SJCRH30 (cell line): ENCODE measurements at regions not wholly inside any gene's neighbourhood (a gene's known extent, or its start where the extent isn't known, plus 50 kb on each side); places are given as distances from the start of the nearest gene placed in this dataset.

Source experiments
- DNase-seq, 2 experiments: peaks; one replicate each; pipeline ENCODE4 v3.0.0-alpha.2; 2015 to 2020
- H3K27ac ChIP-seq: fragments of 250-450 bp; sonication (Bioruptor Pico); 2 replicates; pipeline ENCODE4 v1.5.1; 2020; ENCODE audit warnings: mild to moderate bottlenecking, moderate library complexity
- H3K27me3 ChIP-seq: fragments of 250-450 bp; sonication (Bioruptor Pico); 2 replicates; pipeline ENCODE4 v1.5.1; 2020; ENCODE audit warnings: mild to moderate bottlenecking, moderate library complexity
- H3K36me3 ChIP-seq: fragments of 250-450 bp; sonication (Bioruptor Pico); 2 replicates; pipeline ENCODE4 v1.5.1; 2020; ENCODE audit warnings: mild to moderate bottlenecking, moderate library complexity
- H3K4me1 ChIP-seq: fragments of 250-450 bp; sonication (Bioruptor Pico); 2 replicates; pipeline ENCODE4 v1.5.1; 2020; ENCODE audit warnings: mild to moderate bottlenecking, moderate library complexity
- H3K4me3 ChIP-seq: fragments of 250-450 bp; sonication (Bioruptor Pico); 2 replicates; pipeline ENCODE4 v1.5.1; 2020; ENCODE audit warnings: mild to moderate bottlenecking, moderate library complexity
- H3K9me3 ChIP-seq: fragments of 250-450 bp; sonication (Bioruptor Pico); replicated peaks from 2 replicates; pipeline ENCODE4 v1.5.1; 2020; ENCODE audit warnings: mild to moderate bottlenecking, moderate library complexity

- H3K9me3 ChIP-seq: no peaks in the 10 kb centered on the region; the same call in 1 of the 2 replicates
- H3K36me3 ChIP-seq: no peaks in the 10 kb centered on the region
- no peak overlapping the region for H3K27ac ChIP-seq
- peaks cover 14% of the 10 kb centered on the region for H3K4me1 ChIP-seq
- H3K4me3 ChIP-seq: no peak overlapping the region
- H3K27me3 ChIP-seq: no peaks in the 10 kb centered on the region
- no peak for DNase-seq
Observed at GRCh38 chr3:124627501-124627908, 102.7 kb upstream of the UMPS start.

- H3K27ac ChIP-seq: no peak overlapping the region
- no peaks in the 10 kb centered on the region; the same call in 1 of the 2 replicates for H3K9me3 ChIP-seq
- H3K36me3 ChIP-seq: no peaks in the 10 kb centered on the region
- H3K27me3 ChIP-seq: no peaks in the 10 kb centered on the region
- DNase-seq: no peak
- H3K4me3 ChIP-seq: no peak overlapping the region
- peaks cover 14% of the 10 kb centered on the region for H3K4me1 ChIP-seq
Observed at GRCh38 chr3:124628863-124629262, 101.4 kb upstream of the UMPS start.

GRCh38 chr3:124629497-124629896 is 100.8 kb upstream of the UMPS start:
- Histone ChIP-seq H3K27ac (no peak overlapping the region), H3K9me3 (no peaks in the 10 kb centered on the region; the same call in 1 of the 2 replicates), H3K4me3 (no peak overlapping the region), H3K36me3 (no peaks in the 10 kb centered on the region), H3K4me1 (peaks cover 14% of the 10 kb centered on the region), H3K27me3 (no peaks in the 10 kb centered on the region)
- no peak for DNase-seq

GRCh38 chr3:124630960-124631359 is 99.3 kb upstream of the UMPS start:
- H3K9me3 ChIP-seq: no peaks in the 10 kb centered on the region; the same call in 1 of the 2 replicates
- H3K36me3 ChIP-seq: no peaks in the 10 kb centered on the region
- peaks cover 15% of the 10 kb centered on the region for H3K4me1 ChIP-seq
- H3K27ac ChIP-seq: no peak overlapping the region
- no peak for DNase-seq
- no peak overlapping the region for H3K4me3 ChIP-seq
- H3K27me3 ChIP-seq: no peaks in the 10 kb centered on the region

- DNase-seq: peak; percentile 41 to 63
- no peaks in the 10 kb centered on the region for H3K27me3 ChIP-seq
- H3K4me3 ChIP-seq: no peak overlapping the region
- no peaks in the 10 kb centered on the region; the same call in 1 of the 2 replicates for H3K9me3 ChIP-seq
- peaks cover 22% of the 10 kb centered on the region for H3K4me1 ChIP-seq
- H3K36me3 ChIP-seq: no peaks in the 10 kb centered on the region
- H3K27ac ChIP-seq: no peak overlapping the region
Observed at GRCh38 chr3:124631727-124632126, 98.5 kb upstream of the UMPS start.

GRCh38 chr3:124632566-124633140 is 97.6 kb upstream of the UMPS start:
- Histone ChIP-seq H3K9me3 (no peaks in the 10 kb centered on the region), H3K36me3 (no peaks in the 10 kb centered on the region), H3K27me3 (no peaks in the 10 kb centered on the region), H3K4me3 (no peak overlapping the region), H3K4me1 (peaks cover 26% of the 10 kb centered on the region), H3K27ac (no peak overlapping the region)
- DNase-seq: no peak

GRCh38 chr3:124633524-124633923 is 96.7 kb upstream of the UMPS start:
- Histone ChIP-seq H3K4me1 (peaks cover 26% of the 10 kb centered on the region), H3K4me3 (no peak overlapping the region), H3K27ac (no peak overlapping the region), H3K27me3 (no peaks in the 10 kb centered on the region), H3K9me3 (no peaks in the 10 kb centered on the region), H3K36me3 (no peaks in the 10 kb centered on the region)
- no peak for DNase-seq

GRCh38 chr3:124634210-124635168 is 95.8 kb upstream of the UMPS start:
- no peak overlapping the region for H3K4me3 ChIP-seq
- H3K27ac ChIP-seq: no peak overlapping the region
- no peak for DNase-seq
- H3K4me1 ChIP-seq: peaks cover 26% of the 10 kb centered on the region
- H3K36me3 ChIP-seq: no peaks in the 10 kb centered on the region
- no peaks in the 10 kb centered on the region for H3K27me3 ChIP-seq
- no peaks in the 10 kb centered on the region for H3K9me3 ChIP-seq

GRCh38 chr3:124635169-124635539 is 95.1 kb upstream of the UMPS start:
- no peaks in the 10 kb centered on the region for H3K27me3 ChIP-seq
- DNase-seq: no peak

GRCh38 chr3:124636101-124636862 is 94.0 kb upstream of the UMPS start:
- no peaks in the 10 kb centered on the region for H3K36me3 ChIP-seq
- no peak overlapping the region for H3K4me3 ChIP-seq
- DNase-seq: no peak
- H3K4me1 ChIP-seq: peaks cover 19% of the 10 kb centered on the region
- no peaks in the 10 kb centered on the region for H3K9me3 ChIP-seq
- no peaks in the 10 kb centered on the region for H3K27me3 ChIP-seq
- peak overlapping the region; percentile 14; the same call in 1 of the 2 replicates for H3K27ac ChIP-seq

More at GRCh38 chr3:124635169-124635539, 95.1 kb upstream of the UMPS start:
- Histone ChIP-seq H3K36me3 (no peaks in the 10 kb centered on the region), H3K4me1 (peaks cover 26% of the 10 kb centered on the region), H3K9me3 (no peaks in the 10 kb centered on the region), H3K4me3 (no peak overlapping the region), H3K27ac (no peak overlapping the region)

- H3K27me3 ChIP-seq: no peaks in the 10 kb centered on the region
- DNase-seq: peak; percentile 61 to 65
- no peaks in the 10 kb centered on the region for H3K9me3 ChIP-seq
- no peak overlapping the region for H3K4me3 ChIP-seq
- H3K36me3 ChIP-seq: no peaks in the 10 kb centered on the region
- peak overlapping the region; percentile 14; the same call in 1 of the 2 replicates for H3K27ac ChIP-seq
- H3K4me1 ChIP-seq: peaks cover 13% of the 10 kb centered on the region
Observed at GRCh38 chr3:124636863-124637296, 93.4 kb upstream of the UMPS start.

- no peak overlapping the region for H3K4me3 ChIP-seq
- H3K4me1 ChIP-seq: peaks cover 12% of the 10 kb centered on the region
- no peak overlapping the region for H3K27ac ChIP-seq
Observed at GRCh38 chr3:124639406-124640237, 90.6 kb upstream of the UMPS start.

GRCh38 chr3:124640635-124641306 is 89.5 kb upstream of the UMPS start:
- Histone ChIP-seq H3K4me1 (peaks cover 12% of the 10 kb centered on the region), H3K4me3 (no peak overlapping the region)
- DNase-seq: no peak

More at GRCh38 chr3:124639406-124640237, 90.6 kb upstream of the UMPS start:
- H3K9me3 ChIP-seq: no peaks in the 10 kb centered on the region
- H3K27me3 ChIP-seq: no peaks in the 10 kb centered on the region
- H3K36me3 ChIP-seq: no peaks in the 10 kb centered on the region
- DNase-seq: no peak

More at GRCh38 chr3:124640635-124641306, 89.5 kb upstream of the UMPS start:
- no peaks in the 10 kb centered on the region for H3K27me3 ChIP-seq
- no peaks in the 10 kb centered on the region for H3K9me3 ChIP-seq
- H3K36me3 ChIP-seq: no peaks in the 10 kb centered on the region
- H3K27ac ChIP-seq: no peak overlapping the region
